Neural cell (in vitro differentiated cells): ENCODE measurements at regions not wholly inside any gene's neighbourhood (a gene's known extent, or its start where the extent isn't known, plus 50 kb on each side); places are given as distances from the start of the nearest gene placed in this dataset.
"Not testable (repeated sequence)": the region's sequence is repeated elsewhere in the genome, so short reads cannot be mapped to it uniquely, and the experiment has no call there.

Source experiments
- H2AFZ ChIP-seq: fragments of 200-600, 300-800 bp; sonication (generic), shearing (Covaris generic); 2 replicates; pipeline ENCODE4 v1.6.0; 2014; ENCODE audit warnings: low read depth, mild to moderate bottlenecking, antibody characterized with exemption, low read length, moderate library complexity
- H3F3A ChIP-seq: fragments of 200-600 bp; shearing (Covaris generic); 2 replicates; pipeline ENCODE4 v1.6.1; 2016; ENCODE audit warnings: mild to moderate bottlenecking, moderate library complexity, mixed read lengths, antibody characterized with exemption, low read length; ENCODE audit not compliant: insufficient read depth, poor library complexity, severe bottlenecking
- H3K27ac ChIP-seq: fragments of 200-600, 300-800 bp; sonication (generic), shearing (Covaris generic); 2 replicates; pipeline ENCODE4 v1.5.1; 2014; ENCODE audit warnings: mild to moderate bottlenecking, low read length, moderate library complexity
- H3K27me3 ChIP-seq: fragments of 300-800, 200-600 bp; sonication (generic), shearing (Covaris generic); 2 replicates; pipeline ENCODE4 v1.6.0; 2014; ENCODE audit warnings: mild to moderate bottlenecking, low read depth, low read length, moderate library complexity; ENCODE audit not compliant: insufficient read depth
- H3K36me3 ChIP-seq: fragments of 300-800, 200-600 bp; sonication (generic), shearing (Covaris generic); 2 replicates; pipeline ENCODE4 v1.5.1; 2014; ENCODE audit warnings: mild to moderate bottlenecking, antibody characterized with exemption, low read length, moderate library complexity; ENCODE audit not compliant: insufficient read depth
- H3K4me2 ChIP-seq: fragments of 300-800, 200-600 bp; sonication (generic), shearing (Covaris generic); 2 replicates; pipeline ENCODE4 v1.6.0; 2014; ENCODE audit warnings: mild to moderate bottlenecking, low read length
- H3K4me3 ChIP-seq: fragments of 300-800, 200-600 bp; sonication (generic), shearing (Covaris generic); 2 replicates; pipeline ENCODE4 v1.5.1; 2014; ENCODE audit warnings: mild to moderate bottlenecking, low read length, moderate library complexity
- H3K79me2 ChIP-seq: fragments of 200-600 bp; shearing (Covaris generic); replicated peaks from 2 replicates; pipeline ENCODE4 v1.6.0; 2014; ENCODE audit warnings: mild to moderate bottlenecking, low read length, moderate library complexity; ENCODE audit not compliant: insufficient read depth
- H3K9ac ChIP-seq: fragments of 300-800, 200-600 bp; sonication (generic), shearing (Covaris generic); 2 replicates; pipeline ENCODE4 v1.6.1; 2016; ENCODE audit warnings: mild to moderate bottlenecking, low read length, mixed read lengths
- H3K9me2 ChIP-seq: fragments of 200-600 bp; shearing (Covaris generic); 2 replicates; pipeline ENCODE4 v1.6.1; 2016; ENCODE audit warnings: mild to moderate bottlenecking, low read length, mixed read lengths; ENCODE audit not compliant: insufficient read depth
- H3K9me3 ChIP-seq: fragments of 200-600, 300-800 bp; sonication (generic), shearing (Covaris generic); 2 replicates; pipeline ENCODE4 v1.6.1; 2016; ENCODE audit warnings: mild to moderate bottlenecking, mixed run types, low read length, moderate library complexity, mixed read lengths
- H4K20me1 ChIP-seq: fragments of 200-600 bp; shearing (Covaris generic); 2 replicates; pipeline ENCODE4 v1.6.1; 2016; ENCODE audit warnings: mild to moderate bottlenecking, mixed run types; ENCODE audit not compliant: insufficient read depth
- EP300 ChIP-seq: fragments of 450-650 bp; conservative IDR thresholded peaks from 2 replicates; pipeline ENCODE4 v1.6.1; 2014; ENCODE audit warnings: antibody characterized with exemption, mild to moderate bottlenecking, moderate library complexity; ENCODE audit not compliant: poor library complexity, severe bottlenecking
- EZH2 ChIP-seq: fragments of 200-600, 300-800 bp; shearing (Covaris generic), sonication (generic); IDR thresholded peaks from 2 replicates; pipeline ENCODE4 v1.6.1; 2014; ENCODE audit warnings: antibody characterized with exemption, low read length, borderline replicate concordance, mild to moderate bottlenecking; ENCODE audit not compliant: insufficient read depth, poor library complexity, severe bottlenecking
- MXI1 ChIP-seq: fragments of 450-650 bp; conservative IDR thresholded peaks from 2 replicates; pipeline ENCODE4 v1.6.1; 2014; ENCODE audit warnings: antibody characterized with exemption, mild to moderate bottlenecking; ENCODE audit not compliant: poor library complexity, severe bottlenecking
- POLR2AphosphoS5 ChIP-seq: IDR thresholded peaks from 2 replicates; pipeline ENCODE4 v1.6.1; 2012
- RAD21 ChIP-seq: fragments of 450-650 bp; conservative IDR thresholded peaks from 2 replicates; pipeline ENCODE4 v1.6.1; 2014; ENCODE audit warnings: antibody characterized with exemption, mild to moderate bottlenecking, moderate library complexity
- SMC3 ChIP-seq: fragments of 450-650 bp; conservative IDR thresholded peaks from 2 replicates; pipeline ENCODE4 v1.6.1; 2014; ENCODE audit warnings: antibody characterized with exemption, mild to moderate bottlenecking, moderate library complexity; ENCODE audit not compliant: poor library complexity
- TAF1 ChIP-seq: IDR thresholded peaks from 2 replicates; pipeline ENCODE4 v1.6.1; 2012; ENCODE audit warnings: low read depth
- TF ChIP-seq, protein P1 (sequence below): IDR thresholded peaks from 2 replicates; pipeline ENCODE4 v1.6.1; 2012; ENCODE audit warnings: borderline replicate concordance
- TF ChIP-seq, protein P2 (sequence below): fragments of 450-650 bp; IDR thresholded peaks from 2 replicates; pipeline ENCODE4 v1.5.1; 2014; ENCODE audit warnings: antibody characterized with exemption, mild to moderate bottlenecking, moderate library complexity; ENCODE audit not compliant: poor library complexity, severe bottlenecking

DNA sequence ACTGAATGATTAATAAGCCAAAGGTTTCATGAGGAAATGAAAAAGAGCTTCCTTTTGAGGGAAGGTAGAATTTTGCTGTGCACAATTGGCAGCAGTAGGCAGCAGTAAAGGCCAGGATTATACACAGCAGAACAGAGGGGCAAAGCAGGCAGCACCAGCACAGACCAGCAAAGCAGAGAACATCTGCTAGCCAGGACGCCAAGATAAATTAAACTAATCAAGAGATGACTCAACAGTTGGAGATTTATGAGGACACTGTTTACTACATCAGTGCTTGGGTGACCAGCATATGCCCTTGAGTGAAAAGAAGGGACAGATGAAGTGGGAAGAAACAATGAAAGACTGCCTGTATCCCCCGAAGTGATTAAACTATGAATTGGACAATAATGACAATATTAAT, 871.4 kb upstream of the CDH10 start:
- TF ChIP-seq, protein P1, sequence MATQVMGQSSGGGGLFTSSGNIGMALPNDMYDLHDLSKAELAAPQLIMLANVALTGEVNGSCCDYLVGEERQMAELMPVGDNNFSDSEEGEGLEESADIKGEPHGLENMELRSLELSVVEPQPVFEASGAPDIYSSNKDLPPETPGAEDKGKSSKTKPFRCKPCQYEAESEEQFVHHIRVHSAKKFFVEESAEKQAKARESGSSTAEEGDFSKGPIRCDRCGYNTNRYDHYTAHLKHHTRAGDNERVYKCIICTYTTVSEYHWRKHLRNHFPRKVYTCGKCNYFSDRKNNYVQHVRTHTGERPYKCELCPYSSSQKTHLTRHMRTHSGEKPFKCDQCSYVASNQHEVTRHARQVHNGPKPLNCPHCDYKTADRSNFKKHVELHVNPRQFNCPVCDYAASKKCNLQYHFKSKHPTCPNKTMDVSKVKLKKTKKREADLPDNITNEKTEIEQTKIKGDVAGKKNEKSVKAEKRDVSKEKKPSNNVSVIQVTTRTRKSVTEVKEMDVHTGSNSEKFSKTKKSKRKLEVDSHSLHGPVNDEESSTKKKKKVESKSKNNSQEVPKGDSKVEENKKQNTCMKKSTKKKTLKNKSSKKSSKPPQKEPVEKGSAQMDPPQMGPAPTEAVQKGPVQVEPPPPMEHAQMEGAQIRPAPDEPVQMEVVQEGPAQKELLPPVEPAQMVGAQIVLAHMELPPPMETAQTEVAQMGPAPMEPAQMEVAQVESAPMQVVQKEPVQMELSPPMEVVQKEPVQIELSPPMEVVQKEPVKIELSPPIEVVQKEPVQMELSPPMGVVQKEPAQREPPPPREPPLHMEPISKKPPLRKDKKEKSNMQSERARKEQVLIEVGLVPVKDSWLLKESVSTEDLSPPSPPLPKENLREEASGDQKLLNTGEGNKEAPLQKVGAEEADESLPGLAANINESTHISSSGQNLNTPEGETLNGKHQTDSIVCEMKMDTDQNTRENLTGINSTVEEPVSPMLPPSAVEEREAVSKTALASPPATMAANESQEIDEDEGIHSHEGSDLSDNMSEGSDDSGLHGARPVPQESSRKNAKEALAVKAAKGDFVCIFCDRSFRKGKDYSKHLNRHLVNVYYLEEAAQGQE, result no peak
- no peak for TF ChIP-seq MXI1
- no peak overlapping the region for H3K4me2 ChIP-seq
- H3K9ac ChIP-seq, result no peak overlapping the region

DNA sequence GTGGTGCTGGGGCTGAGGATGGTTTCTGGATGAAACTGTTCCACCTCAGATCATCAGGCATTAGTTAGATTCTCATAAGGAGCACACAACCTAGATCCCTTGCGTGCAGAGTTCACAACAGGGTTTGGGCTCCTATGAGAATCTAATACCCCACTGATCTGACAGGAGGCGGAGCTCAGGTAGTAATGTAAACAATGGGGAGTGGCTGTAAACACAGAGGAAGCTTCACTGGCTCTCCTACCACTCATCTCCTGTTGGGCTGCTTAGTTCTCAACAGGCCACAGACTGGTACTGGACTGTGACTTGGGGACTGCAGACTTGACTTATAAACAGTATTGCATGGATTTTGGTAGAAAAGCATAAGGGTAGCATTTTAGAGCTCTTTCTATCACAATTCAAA, 870.7 kb upstream of the CDH10 start:
- Histone ChIP-seq H3F3A (no peaks in the 10 kb centered on the region), H3K9me2 (no peaks in the 10 kb centered on the region), H3K36me3 (no peaks in the 10 kb centered on the region), H3K79me2 (no peaks in the 10 kb centered on the region), H4K20me1 (no peaks in the 10 kb centered on the region), H3K9ac (no peak overlapping the region), H3K27me3 (no peaks in the 10 kb centered on the region), H3K4me3 (no peak overlapping the region), H3K9me3 (no peaks in the 10 kb centered on the region), H3K4me2 (no peak overlapping the region), H2AFZ (no peak overlapping the region), H3K27ac (no peak overlapping the region)
- TF ChIP-seq EP300, result no peak
- TF ChIP-seq TAF1, result no peak
- TF ChIP-seq, protein P1, result no peak
- TF ChIP-seq POLR2AphosphoS5, result no peak
- no peak for TF ChIP-seq RAD21
- TF ChIP-seq EZH2, result no peak
- TF ChIP-seq SMC3, result no peak
- TF ChIP-seq MXI1, result no peak
- TF ChIP-seq, protein P2, sequence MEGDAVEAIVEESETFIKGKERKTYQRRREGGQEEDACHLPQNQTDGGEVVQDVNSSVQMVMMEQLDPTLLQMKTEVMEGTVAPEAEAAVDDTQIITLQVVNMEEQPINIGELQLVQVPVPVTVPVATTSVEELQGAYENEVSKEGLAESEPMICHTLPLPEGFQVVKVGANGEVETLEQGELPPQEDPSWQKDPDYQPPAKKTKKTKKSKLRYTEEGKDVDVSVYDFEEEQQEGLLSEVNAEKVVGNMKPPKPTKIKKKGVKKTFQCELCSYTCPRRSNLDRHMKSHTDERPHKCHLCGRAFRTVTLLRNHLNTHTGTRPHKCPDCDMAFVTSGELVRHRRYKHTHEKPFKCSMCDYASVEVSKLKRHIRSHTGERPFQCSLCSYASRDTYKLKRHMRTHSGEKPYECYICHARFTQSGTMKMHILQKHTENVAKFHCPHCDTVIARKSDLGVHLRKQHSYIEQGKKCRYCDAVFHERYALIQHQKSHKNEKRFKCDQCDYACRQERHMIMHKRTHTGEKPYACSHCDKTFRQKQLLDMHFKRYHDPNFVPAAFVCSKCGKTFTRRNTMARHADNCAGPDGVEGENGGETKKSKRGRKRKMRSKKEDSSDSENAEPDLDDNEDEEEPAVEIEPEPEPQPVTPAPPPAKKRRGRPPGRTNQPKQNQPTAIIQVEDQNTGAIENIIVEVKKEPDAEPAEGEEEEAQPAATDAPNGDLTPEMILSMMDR, result no peak

More for the DNA sequence above, 871.4 kb upstream of the CDH10 start:
- H3F3A ChIP-seq, result no peaks in the 10 kb centered on the region
- H3K9me2 ChIP-seq, result no peaks in the 10 kb centered on the region
- no peaks in the 10 kb centered on the region for H3K79me2 ChIP-seq
- no peak overlapping the region for H3K27ac ChIP-seq
- no peak overlapping the region for H2AFZ ChIP-seq
- no peaks in the 10 kb centered on the region for H3K9me3 ChIP-seq
- no peak overlapping the region for H3K4me3 ChIP-seq
- H3K36me3 ChIP-seq, result no peaks in the 10 kb centered on the region
- no peaks in the 10 kb centered on the region for H4K20me1 ChIP-seq
- no peaks in the 10 kb centered on the region for H3K27me3 ChIP-seq

DNA sequence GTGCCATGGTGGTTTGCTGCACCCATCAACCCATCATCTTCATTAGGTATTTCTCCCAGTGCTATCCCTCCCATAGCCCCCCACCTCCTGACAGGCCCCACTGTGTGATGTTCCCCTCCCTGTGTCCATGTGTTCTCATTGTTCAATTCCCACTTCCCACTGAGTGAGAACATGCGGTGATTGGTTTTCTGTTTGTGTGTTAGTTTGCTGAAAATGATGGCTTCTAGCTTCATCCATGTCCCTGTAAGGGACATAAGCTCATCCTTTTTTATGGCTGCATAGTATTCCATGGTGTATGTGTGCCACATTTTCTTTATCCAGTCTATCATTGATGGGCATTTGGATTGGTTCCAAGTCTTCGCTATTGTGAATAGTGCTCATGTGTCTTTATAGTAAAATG, 865.9 kb upstream of the CDH10 start:
- not testable (repeated sequence) for H3K9me2 ChIP-seq, H3K9ac ChIP-seq, H3K27me3 ChIP-seq, H3K4me3 ChIP-seq, H3K27ac ChIP-seq, H3F3A ChIP-seq, H2AFZ ChIP-seq, H3K79me2 ChIP-seq, H3K9me3 ChIP-seq, H3K36me3 ChIP-seq, H3K4me2 ChIP-seq, H4K20me1 ChIP-seq

DNA sequence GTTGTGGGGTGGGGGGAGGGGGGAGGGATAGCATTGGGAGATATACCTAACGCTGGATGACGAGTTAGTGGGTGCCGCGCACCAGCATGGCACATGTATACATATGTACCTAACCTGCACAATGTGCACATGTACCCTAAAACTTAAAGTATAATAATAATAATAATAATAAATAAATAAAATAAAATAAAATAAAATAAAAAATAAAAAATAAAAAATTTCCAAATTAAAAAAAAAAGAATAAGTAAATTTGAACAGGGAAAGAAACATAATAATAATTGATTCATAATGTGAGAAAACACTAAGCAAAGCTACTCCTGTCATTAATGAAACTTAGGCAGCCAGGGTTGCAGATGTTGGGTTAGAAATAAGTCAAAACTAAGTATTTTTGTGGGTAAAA, 863.2 kb upstream of the CDH10 start:
- not testable (repeated sequence) for H3K27ac ChIP-seq, H3F3A ChIP-seq, H3K79me2 ChIP-seq

More for the DNA sequence above, 863.2 kb upstream of the CDH10 start:
- H3K4me2 ChIP-seq, H3K36me3 ChIP-seq, H3K9ac ChIP-seq, H3K9me3 ChIP-seq, H3K9me2 ChIP-seq, H4K20me1 ChIP-seq, H2AFZ ChIP-seq, H3K27me3 ChIP-seq, H3K4me3 ChIP-seq: not testable (repeated sequence)
